GM18873 (cell line): ENCODE measurements at regions not wholly inside any gene's neighbourhood (a gene's known extent, or its start where the extent isn't known, plus 50 kb on each side); places are given as distances from the start of the nearest gene placed in this dataset.

Experiments
- ATAC-seq: cut with Tn5 transposase; IDR thresholded peaks from one replicate; pipeline ENCODE4 v1.9.1; 2021; ENCODE audit warnings: mild to moderate bottlenecking, moderate library complexity, moderate number of reproducible peaks; ENCODE audit not compliant: unreplicated experiment, low FRiP score

DNA sequence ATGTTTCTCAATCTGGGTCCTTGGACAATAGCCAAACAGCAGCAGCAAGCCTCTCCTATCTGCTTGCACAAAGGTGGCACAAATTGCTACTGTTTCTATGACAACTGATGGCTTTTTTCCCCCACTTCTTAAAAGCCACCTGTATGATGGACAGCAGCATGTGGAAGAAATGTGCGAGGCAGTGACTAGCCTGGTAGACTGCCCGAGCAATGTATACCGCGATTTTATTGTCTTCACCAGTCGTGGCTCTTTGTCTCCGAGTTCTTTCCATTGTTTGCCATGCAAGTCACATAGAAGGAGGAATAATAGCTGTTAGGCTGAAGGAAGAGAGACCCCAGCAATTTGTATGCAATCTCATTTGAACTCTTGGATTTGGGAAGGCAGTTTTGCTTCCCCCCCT is 79.4 kb downstream of the S1PR1 start:
- ATAC-seq: no peak

DNA sequence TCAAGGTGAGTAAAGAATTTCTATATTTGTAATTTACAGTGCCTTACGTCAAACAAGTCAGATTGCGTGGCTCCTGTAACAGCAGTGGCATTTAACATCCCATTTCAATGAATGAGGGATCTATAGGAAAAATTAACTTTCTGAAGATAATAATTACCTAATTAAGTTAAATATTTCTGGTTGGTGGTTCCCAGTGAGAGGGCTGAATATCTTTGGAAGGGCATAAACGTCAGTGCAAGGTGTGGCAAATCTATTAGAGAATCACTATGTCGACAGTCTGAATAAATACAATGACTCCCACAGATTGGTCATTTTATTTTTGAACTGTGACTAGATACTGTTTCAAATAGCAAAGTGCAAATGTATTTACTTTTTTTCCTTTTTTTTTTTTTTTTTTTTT is 80.0 kb downstream of the S1PR1 start:
- no peak for ATAC-seq

DNA sequence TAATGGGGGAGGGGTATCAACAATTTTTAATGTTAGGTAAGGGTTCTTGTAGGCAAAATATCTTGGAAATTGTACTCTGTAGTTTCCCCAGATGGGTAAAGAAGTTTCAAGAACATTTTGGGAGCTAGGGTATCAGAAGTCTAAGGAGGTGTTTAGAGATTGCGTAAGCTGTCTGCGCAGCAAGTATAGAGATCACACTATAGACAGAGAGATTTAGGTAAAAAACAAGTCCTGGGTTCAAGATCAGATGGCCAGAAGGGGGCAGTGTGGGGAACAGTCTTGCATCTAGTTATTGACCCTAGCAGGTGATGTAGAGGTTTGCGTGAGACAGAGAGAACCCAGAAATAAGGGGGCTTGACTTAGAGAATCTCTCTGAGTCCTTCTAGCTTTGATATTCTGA is 80.8 kb downstream of the S1PR1 start:
- no peak for ATAC-seq

DNA sequence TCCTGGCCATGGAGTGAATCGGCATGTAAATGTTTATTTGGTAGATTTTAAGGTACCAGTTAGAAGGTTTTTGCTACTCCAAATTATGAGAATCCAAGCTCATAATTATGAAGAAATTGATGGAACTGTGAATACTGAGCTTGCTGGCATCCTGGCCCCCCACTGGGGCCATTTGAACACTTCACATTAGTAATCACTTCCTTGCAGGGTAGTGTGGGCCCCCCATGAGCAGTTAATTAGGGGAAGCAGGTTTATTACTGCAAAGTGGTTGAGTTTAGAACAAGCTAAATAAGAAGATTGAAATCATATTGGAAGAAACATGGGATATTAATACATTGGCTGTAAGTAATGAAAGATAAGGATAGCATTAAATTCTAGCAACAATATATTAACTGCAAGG is 86.7 kb downstream of the S1PR1 start:
- ATAC-seq: no peak

GRCh38 chr1:101325144-101325543 is 88.3 kb downstream of the S1PR1 start:
- no peak for ATAC-seq

DNA sequence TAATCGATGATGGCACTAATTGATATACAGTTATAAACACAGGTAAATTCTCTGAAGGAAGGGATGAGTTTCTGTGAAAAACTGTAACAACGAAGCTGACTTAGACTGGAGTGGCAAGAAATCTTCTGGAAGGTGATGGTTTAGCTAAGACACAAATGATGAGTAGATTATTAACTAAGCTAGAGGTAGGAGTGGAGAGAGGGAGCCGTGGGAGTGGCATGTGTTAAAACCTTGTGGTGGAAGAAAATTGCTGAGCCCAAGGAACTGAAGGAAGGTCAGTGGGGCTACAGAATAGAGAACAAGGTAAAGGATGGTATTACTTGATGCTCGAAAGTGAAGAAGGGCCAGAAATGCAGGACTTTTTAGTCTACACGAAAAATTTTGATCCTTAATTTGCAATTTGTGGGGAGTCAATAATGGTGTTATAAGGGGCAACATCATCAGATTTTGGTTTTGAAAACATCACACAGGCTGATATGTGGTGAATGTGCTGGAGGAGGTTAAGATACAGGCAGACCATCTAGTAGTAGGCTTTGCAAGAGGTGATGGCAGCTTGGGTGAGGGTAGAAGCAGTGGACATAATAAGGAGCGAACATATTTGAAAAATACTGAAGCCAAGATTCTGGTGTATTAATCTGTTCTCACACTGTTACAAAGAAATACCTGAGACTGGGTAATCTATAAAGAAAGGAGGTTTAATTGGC is 93.8 kb downstream of the S1PR1 start:
- no peak for ATAC-seq

- ATAC-seq: no peak
Observed at GRCh38 chr1:101331794-101332193, 95.0 kb downstream of the S1PR1 start.

DNA sequence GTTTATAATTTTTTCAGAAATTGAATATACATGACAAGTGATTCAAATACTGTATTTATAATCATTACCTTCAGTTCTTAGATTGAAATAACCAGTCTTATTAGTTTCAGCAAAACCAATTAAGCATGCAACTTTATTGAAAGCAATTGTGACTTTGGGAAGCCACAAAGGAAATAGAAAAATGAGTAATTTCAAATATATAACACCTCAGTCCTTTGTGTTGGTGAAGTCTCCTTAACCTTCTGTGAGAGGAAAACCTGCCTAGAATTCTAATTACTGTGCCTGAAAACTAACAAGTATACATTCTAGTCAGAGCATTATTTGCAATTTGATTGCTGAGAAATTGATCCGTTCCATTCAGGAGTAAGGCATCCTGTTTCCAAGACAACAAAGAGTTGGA is 95.8 kb downstream of the S1PR1 start:
- no peak for ATAC-seq

- ATAC-seq: no peak
Observed at GRCh38 chr1:101333186-101333585, 96.4 kb downstream of the S1PR1 start.

GRCh38 chr1:101337968-101338367 is 101.1 kb downstream of the S1PR1 start:
- no peak for ATAC-seq

DNA sequence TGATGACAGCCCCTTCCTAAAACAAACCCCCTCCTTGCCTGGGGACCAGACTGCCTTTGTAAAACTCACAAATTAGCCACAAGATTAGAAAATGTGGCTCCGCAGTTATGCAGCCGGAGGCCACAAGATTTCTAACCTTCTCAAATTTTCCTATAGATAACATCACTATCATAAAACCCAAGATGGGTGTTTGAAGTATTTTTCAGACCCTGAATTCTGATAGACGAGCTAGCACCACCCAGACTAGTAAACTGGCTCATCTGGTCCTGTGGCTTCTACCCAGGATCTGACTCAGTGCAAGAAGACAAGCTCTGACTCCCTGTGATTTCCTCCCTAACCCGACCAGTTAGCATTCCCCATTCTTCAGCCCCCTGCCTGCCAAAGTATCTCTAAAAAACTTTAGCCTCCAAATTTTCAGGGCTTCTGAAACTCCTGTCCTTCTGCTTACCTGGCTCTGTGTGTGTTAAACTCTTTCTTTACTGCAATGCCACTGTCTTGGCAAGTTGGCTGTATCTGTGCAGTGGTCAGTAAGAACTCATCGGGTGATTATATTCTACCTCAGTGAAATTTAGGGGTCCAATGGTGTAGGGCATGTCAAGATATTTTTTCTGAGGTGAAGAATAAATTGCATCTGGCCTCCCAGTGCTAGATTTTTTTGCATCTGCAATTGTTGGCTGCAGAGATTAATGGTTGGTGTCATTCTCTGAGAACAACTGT is 102.1 kb downstream of the S1PR1 start:
- no peak for ATAC-seq

GRCh38 chr1:101344745-101345144 is 107.9 kb downstream of the S1PR1 start:
- ATAC-seq: peak; percentile 66

- no peak for ATAC-seq
Observed at GRCh38 chr1:101346419-101346818, 109.6 kb downstream of the S1PR1 start.

DNA sequence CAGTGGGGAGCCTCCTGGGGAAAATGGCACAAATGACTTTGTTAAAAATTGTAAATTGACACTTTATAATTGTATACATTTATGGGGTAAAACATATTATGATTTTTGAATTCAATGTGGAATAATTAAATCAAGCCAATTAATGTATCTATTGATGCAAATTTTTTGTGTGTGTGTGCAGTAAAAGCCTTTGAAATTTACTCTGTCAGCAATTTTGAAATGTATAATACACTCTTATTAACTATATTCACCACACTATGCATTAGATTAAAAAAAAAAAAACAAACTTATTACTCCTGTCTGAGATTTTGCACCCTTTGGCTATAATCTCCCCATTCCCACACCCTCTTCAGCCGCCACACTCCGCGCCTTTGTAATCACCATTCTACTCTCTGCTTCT is 119.2 kb downstream of the S1PR1 start:
- ATAC-seq: no peak

DNA sequence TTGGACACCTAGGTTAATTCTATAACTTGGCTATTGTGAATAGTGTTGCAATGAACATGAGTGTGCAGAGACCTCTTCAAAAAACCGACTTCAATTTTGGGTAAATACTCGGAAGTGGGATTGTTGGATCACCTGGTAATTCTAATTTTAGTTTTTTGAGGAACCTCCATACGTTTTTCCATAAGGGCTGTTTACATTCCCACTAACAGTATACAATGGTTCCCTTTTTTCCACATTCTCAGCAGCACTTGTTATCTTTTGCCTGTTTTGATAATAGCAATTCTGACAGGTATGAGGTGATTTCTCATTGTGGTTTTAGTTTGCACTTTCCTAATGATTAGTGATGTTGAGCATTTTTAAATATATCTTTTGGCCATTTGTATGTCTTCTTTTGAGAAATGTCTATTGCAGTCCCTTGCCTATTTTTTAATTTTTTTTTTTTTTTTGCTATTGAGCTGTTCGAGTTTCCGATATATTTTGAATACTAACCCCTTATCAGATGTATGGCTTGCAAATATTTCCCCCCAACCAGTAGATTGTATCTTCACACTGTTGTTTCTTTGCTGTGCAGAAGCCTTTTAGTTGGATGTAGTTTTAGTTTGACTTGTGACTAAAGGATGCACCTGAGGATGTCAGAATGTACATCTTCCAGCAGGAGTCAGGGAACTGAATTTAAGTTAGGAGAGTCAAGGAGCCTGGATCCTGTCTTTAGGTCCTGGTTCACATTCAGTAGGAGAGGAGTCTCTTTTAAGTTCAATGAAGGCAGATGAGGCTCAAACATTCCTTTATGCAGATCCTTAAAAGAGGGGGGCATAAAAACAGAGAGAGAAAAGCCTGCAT is 120.0 kb downstream of the S1PR1 start:
- ATAC-seq: peak; percentile 22

- peak; percentile 97 for ATAC-seq
Observed at GRCh38 chr1:101357444-101357986, 120.7 kb downstream of the S1PR1 start.

DNA sequence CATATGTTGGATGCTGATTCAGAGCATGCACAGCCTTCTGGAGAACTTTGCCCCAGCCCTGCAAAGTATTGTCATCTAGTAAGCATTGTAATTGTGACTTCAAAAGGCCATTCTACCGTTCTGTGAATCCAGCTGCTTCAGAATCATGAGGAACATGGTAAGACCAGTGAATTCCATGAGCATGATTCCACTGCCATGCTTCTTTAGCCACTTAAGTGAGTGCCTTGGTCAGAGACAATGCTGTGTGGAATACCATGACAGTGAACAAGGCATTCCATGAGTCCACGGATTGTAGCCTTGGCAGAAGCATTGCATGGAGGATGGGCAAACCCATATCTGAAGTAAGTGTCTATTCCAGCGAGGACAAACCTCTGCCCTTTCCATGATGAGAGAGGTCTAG is 123.7 kb downstream of the S1PR1 start:
- ATAC-seq: no peak

- ATAC-seq: no peak
Observed at GRCh38 chr1:101363891-101364318, 127.1 kb downstream of the S1PR1 start.

DNA sequence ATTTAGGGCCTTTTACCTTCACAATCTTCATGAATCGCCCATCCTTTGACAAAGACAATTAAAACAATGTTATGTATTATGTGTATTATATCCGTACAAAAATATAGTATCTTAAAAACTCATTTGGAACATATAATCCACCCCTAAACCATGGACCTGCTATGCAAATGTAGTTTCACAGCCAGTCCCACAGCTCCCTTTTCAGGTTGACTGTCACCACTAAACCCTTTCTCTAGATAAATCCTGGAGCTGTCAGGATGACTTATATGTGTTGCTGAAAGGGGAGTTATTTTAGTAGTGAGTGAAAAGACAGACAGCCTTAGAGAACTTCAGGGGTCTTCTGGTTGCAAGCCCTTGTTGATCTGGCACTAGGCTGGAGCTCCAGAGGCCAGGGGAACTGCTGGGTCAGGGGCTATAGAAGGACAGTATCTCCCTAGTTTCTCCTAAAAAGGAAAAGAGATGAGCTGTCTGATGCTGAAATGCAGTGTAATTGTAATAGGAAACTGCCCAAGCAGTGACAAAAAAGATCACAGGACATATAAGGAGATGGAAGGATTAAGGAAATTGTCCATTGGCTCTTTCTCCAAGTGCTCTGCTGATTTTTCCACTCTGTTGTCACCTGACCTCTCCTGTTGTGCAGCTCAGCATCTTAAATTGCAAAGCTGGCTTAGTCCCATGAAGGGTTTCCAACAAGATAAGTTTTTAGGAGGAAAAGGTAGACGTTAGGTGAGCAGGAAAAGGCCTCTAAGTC is 127.7 kb downstream of the S1PR1 start:
- ATAC-seq: no peak

DNA sequence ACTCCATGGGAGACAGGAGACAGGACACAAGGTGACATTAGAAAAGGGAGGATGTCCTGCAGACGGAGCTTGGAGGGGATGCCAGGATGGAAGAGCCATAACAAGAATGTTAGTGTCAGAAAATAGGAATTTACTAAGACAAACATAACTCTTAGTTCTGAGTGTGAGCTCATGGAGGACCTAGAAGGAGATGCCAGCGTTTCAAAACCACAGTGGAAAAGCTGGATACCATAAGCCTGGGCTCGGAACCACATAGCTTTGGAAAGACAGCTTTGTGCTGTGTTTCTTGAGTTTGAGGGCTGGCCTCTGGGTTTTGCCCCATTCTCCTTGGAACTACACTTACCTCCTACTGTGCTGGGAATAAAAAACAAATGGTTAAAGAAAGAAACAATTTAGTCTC is 128.4 kb downstream of the S1PR1 start:
- no peak for ATAC-seq
